SH-SY5Y (cell line): ENCODE measurements at regions not wholly inside any gene's neighbourhood (a gene's known extent, or its start where the extent isn't known, plus 50 kb on each side); places are given as distances from the start of the nearest gene placed in this dataset.

Source experiments
- GATA2 ChIP-seq: IDR thresholded peaks from 2 replicates; pipeline ENCODE4 v1.6.1; 2011; ENCODE audit warnings: mild to moderate bottlenecking, low read depth, low read length
- GATA3 ChIP-seq: IDR thresholded peaks from 2 replicates; pipeline ENCODE4 v1.6.1; 2011; ENCODE audit warnings: low read depth, mild to moderate bottlenecking, low read length, moderate library complexity

- TF ChIP-seq GATA2 (no peak), GATA3 (no peak)
Observed at GRCh38 chr3:101995371-101996046, 146.2 kb downstream of the NFKBIZ start.
